Cardiac muscle cell (in vitro differentiated cells and primary cell): ENCODE measurements at regions not wholly inside any gene's neighbourhood (a gene's known extent, or its start where the extent isn't known, plus 50 kb on each side); places are given as distances from the start of the nearest gene placed in this dataset.

Experiments
- DNase-seq, 2 donors: peaks; one replicate each; pipeline versions ENCODE4 v3.0.0 to v3.0.0-alpha.2; 2010 to 2017; ENCODE audit warnings: low read depth in 1 of 2, low spot score in 1 of 2
- H3K27ac ChIP-seq: fragments of 200-600 bp; sonication (generic); 2 replicates; pipeline ENCODE4 v1.5.1; 2016
- H3K27me3 ChIP-seq: fragments of 200-600 bp; sonication (generic); 2 replicates; pipeline ENCODE4 v1.6.0; 2016; ENCODE audit warnings: control low read depth
- H3K36me3 ChIP-seq: fragments of 200-600 bp; sonication (generic); 2 replicates; pipeline ENCODE4 v1.5.1; 2016; ENCODE audit warnings: control low read depth
- H3K4me1 ChIP-seq: fragments of 200-600 bp; sonication (generic); 2 replicates; pipeline ENCODE4 v1.8.1; 2017; ENCODE audit warnings: low read depth, mild to moderate bottlenecking, mixed run types
- H3K4me3 ChIP-seq: fragments of 200-600 bp; sonication (generic); 2 replicates; pipeline ENCODE4 v1.5.1; 2016; ENCODE audit warnings: mild to moderate bottlenecking
- H3K9me3 ChIP-seq: fragments of 200-600 bp; sonication (generic); 2 replicates; pipeline ENCODE4 v1.5.1; 2017; ENCODE audit warnings: low read depth, mild to moderate bottlenecking, control low read depth
- TF ChIP-seq, protein P1 (sequence below): IDR thresholded peaks from 2 replicates; pipeline ENCODE4 v1.5.1; 2012; ENCODE audit warnings: low read depth, mild to moderate bottlenecking, low read length

GRCh38 chr1:78375996-78376395 is 114.8 kb upstream of the PTGFR start:
- Histone ChIP-seq H3K27ac (no peak overlapping the region), H3K27me3 (no peaks in the 10 kb centered on the region), H3K36me3 (no peaks in the 10 kb centered on the region), H3K9me3 (no peaks in the 10 kb centered on the region), H3K4me1 (no peaks in the 10 kb centered on the region), H3K4me3 (no peak overlapping the region)
- TF ChIP-seq, protein P1, sequence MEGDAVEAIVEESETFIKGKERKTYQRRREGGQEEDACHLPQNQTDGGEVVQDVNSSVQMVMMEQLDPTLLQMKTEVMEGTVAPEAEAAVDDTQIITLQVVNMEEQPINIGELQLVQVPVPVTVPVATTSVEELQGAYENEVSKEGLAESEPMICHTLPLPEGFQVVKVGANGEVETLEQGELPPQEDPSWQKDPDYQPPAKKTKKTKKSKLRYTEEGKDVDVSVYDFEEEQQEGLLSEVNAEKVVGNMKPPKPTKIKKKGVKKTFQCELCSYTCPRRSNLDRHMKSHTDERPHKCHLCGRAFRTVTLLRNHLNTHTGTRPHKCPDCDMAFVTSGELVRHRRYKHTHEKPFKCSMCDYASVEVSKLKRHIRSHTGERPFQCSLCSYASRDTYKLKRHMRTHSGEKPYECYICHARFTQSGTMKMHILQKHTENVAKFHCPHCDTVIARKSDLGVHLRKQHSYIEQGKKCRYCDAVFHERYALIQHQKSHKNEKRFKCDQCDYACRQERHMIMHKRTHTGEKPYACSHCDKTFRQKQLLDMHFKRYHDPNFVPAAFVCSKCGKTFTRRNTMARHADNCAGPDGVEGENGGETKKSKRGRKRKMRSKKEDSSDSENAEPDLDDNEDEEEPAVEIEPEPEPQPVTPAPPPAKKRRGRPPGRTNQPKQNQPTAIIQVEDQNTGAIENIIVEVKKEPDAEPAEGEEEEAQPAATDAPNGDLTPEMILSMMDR = no peak
- DNase-seq = peak in 1 of 2 donors; percentile 57

DNA sequence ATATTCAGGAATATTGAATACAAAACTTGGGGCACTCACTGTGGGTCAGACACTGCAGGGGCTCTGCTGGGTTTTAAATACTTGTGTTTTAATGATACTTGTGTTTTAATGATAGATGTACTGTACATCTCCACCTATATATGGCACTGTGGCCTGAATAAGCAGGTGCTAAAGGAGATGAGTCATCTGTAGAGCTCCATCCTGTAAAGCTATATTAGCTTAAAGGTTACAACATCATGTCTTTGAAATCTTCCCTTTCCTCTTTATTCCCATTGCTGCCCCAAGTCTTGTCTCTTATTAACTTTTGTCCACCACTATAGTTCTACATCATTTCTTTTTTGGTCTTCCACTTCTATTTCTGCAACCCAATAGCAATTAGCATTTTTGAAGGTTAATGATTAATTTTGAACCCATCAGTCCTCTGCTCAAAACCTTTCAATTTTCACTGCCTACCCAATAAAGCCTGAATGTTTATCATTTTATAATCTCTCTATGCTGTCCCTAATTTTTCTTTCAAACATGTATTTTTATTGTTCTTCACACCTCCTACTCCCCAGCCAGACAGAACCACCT is 113.3 kb upstream of the PTGFR start:
- Histone ChIP-seq H3K9me3 (no peaks in the 10 kb centered on the region), H3K27ac (no peak overlapping the region), H3K36me3 (no peaks in the 10 kb centered on the region), H3K4me1 (no peaks in the 10 kb centered on the region), H3K4me3 (no peak overlapping the region), H3K27me3 (no peaks in the 10 kb centered on the region)
- TF ChIP-seq, protein P1 = no peak
- no peak for DNase-seq

GRCh38 chr1:78383923-78384322 is 106.9 kb upstream of the PTGFR start:
- Histone ChIP-seq H3K9me3 (no peaks in the 10 kb centered on the region), H3K4me1 (peaks cover 4% of the 10 kb centered on the region), H3K27me3 (no peaks in the 10 kb centered on the region), H3K4me3 (no peak overlapping the region), H3K27ac (no peak overlapping the region), H3K36me3 (no peaks in the 10 kb centered on the region)
- TF ChIP-seq, protein P1 = no peak
- peak in 1 of 2 donors; percentile 32 for DNase-seq

DNA sequence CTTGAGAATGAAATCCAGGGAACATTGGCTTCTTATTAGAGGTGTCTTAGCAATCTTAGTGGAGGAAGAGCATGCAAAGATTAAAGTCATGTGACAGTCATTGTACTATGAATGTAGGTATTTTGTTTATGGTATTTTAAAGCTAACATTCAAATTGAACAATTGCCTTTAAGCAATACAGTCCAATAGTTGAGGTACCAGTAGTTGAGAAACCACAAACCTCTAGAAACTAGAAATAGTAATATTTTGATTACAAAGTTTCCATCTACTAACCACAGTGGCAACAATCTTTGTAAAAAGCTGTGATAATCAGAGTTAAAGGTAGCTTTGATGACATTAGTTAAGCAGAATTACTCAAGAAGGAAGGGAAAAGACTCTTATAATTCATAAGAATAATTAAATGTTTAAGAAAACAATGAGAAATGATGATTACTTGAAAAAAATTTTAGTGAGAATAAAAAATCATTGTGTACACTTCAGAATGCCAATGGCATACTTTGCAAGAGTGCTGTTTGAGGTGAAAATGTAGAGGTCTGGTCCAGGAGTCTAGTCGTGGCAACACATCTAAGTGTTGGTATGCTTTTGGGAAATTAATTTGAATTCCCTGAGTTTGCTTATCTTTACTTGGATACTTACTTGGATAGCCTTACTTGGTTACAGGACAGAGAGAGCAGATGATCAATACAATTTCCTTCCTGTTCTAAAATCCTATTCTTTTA is 104.9 kb upstream of the PTGFR start:
- Histone ChIP-seq H3K9me3 (no peaks in the 10 kb centered on the region), H3K4me3 (no peak overlapping the region), H3K4me1 (peaks cover 4% of the 10 kb centered on the region), H3K27ac (no peak overlapping the region), H3K36me3 (no peaks in the 10 kb centered on the region), H3K27me3 (no peaks in the 10 kb centered on the region)
- DNase-seq = no peak
- TF ChIP-seq, protein P1 = no peak

DNA sequence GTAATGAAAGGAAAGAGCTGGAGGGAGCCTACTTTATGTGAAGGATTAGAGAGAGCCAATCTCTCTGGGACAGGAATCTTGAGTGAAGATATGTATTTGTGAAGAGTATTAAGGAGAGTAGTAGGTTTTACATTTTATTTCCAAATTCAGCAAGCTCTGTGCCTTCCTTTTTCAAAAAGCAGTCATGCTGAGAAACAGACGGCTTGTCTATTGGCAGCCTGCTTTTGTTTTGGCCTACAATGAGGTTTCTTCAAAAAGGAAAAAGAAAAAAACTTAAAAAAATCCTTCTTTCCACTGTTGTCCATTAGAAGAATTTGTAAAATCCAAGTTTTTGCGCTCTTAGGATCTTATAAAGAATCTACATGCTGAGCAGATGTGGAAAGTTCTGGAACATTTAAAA is 103.6 kb upstream of the PTGFR start:
- TF ChIP-seq, protein P1 = no peak
- Histone ChIP-seq H3K36me3 (no peaks in the 10 kb centered on the region), H3K27ac (no peak overlapping the region), H3K9me3 (no peaks in the 10 kb centered on the region), H3K4me3 (no peak overlapping the region), H3K27me3 (no peaks in the 10 kb centered on the region), H3K4me1 (peaks cover 4% of the 10 kb centered on the region)
- DNase-seq = no peak
